ENCODE measurements at regions not wholly inside any gene's neighbourhood (a gene's known extent, or its start where the extent isn't known, plus 50 kb on each side); places are given as distances from the start of the nearest gene placed in this dataset.

- TF ChIP-seq, protein P1, sequence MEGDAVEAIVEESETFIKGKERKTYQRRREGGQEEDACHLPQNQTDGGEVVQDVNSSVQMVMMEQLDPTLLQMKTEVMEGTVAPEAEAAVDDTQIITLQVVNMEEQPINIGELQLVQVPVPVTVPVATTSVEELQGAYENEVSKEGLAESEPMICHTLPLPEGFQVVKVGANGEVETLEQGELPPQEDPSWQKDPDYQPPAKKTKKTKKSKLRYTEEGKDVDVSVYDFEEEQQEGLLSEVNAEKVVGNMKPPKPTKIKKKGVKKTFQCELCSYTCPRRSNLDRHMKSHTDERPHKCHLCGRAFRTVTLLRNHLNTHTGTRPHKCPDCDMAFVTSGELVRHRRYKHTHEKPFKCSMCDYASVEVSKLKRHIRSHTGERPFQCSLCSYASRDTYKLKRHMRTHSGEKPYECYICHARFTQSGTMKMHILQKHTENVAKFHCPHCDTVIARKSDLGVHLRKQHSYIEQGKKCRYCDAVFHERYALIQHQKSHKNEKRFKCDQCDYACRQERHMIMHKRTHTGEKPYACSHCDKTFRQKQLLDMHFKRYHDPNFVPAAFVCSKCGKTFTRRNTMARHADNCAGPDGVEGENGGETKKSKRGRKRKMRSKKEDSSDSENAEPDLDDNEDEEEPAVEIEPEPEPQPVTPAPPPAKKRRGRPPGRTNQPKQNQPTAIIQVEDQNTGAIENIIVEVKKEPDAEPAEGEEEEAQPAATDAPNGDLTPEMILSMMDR (IDR thresholded peaks at IDR 0.05), result no peak
- no peak for TF ChIP-seq RFX5 (IDR thresholded peaks at IDR 0.05; ENCODE audit: low read length)
- TF ChIP-seq MAX (IDR thresholded peaks at IDR 0.05; ENCODE audit: low read depth), result no peak
- no peak for TF ChIP-seq EP300 (IDR thresholded peaks at IDR 0.05; ENCODE audit: borderline replicate concordance in 1 of 2, low read depth in 1 of 2, low read length in 1 of 2)
- TF ChIP-seq RAD21 (IDR thresholded peaks at IDR 0.05; ENCODE audit: low read length), result no peak
- no peak for TF ChIP-seq YY1 (IDR thresholded peaks at IDR 0.05; ENCODE audit: low read depth)
- TF ChIP-seq POLR2AphosphoS5 (IDR thresholded peaks at IDR 0.05; ENCODE audit: low read depth, low read length), result no peak
Measured at GRCh38 chr4:122988696-122989095, 66.3 kb upstream of the NUDT6 start.

Data from SK-N-SH (cell line).